ENCODE measurements at regions not wholly inside any gene's neighbourhood (a gene's known extent, or its start where the extent isn't known, plus 50 kb on each side); places are given as distances from the start of the nearest gene placed in this dataset.

- TF ChIP-seq NR2F2 (IDR thresholded peaks at IDR 0.05; ENCODE audit: borderline replicate concordance, low read depth): no peak
- no peak for TF ChIP-seq REST (IDR thresholded peaks at IDR 0.05; ENCODE audit: borderline replicate concordance in 1 of 2, low read depth in 1 of 2, low read length in 2 of 2)
- no peak for TF ChIP-seq FOXP4 (CRISPR knock-in tag; IDR thresholded peaks at IDR 0.05)
- TF ChIP-seq ZBTB37 (CRISPR knock-in tag; IDR thresholded peaks at IDR 0.05): no peak
- no peak for TF ChIP-seq HMGXB4 (CRISPR knock-in tag; IDR thresholded peaks at IDR 0.05; ENCODE audit: borderline replicate concordance in 1 of 2, low read depth in 1 of 2)
- no peak for TF ChIP-seq ZNF776 (CRISPR knock-in tag; IDR thresholded peaks at IDR 0.05)
- no peak for TF ChIP-seq ATF6 (CRISPR knock-in tag; conservative IDR thresholded peaks at IDR 0.05)
Observed at GRCh38 chr5:14035859-14036503, 91.5 kb upstream of the DNAH5 start.

All from HepG2 (cell line).